ENCODE measurements at regions not wholly inside any gene's neighbourhood (a gene's known extent, or its start where the extent isn't known, plus 50 kb on each side); places are given as distances from the start of the nearest gene placed in this dataset.

DNA sequence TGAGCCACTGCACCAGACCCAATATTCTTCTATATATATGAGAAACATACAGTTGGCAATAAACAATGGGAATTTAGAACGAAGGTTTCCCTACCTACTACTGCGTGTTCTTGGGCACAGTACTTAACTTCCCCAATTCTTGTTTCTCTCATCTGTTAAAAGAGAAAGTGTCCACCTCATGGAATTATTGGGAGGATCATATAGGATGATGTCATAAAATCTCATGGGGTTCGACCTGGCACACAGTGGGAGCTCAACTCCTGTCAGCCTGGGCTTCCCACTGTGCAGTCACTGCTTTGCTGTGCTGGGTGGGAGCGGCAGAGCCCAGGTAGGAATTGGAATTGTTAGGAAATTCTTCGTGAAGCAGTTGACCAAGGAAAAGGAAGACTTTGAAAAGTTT is 203.3 kb downstream of the SH3BP4 start:
- no peak for DNase-seq (ENCODE audit: low read depth)
- TF ChIP-seq, protein P1, sequence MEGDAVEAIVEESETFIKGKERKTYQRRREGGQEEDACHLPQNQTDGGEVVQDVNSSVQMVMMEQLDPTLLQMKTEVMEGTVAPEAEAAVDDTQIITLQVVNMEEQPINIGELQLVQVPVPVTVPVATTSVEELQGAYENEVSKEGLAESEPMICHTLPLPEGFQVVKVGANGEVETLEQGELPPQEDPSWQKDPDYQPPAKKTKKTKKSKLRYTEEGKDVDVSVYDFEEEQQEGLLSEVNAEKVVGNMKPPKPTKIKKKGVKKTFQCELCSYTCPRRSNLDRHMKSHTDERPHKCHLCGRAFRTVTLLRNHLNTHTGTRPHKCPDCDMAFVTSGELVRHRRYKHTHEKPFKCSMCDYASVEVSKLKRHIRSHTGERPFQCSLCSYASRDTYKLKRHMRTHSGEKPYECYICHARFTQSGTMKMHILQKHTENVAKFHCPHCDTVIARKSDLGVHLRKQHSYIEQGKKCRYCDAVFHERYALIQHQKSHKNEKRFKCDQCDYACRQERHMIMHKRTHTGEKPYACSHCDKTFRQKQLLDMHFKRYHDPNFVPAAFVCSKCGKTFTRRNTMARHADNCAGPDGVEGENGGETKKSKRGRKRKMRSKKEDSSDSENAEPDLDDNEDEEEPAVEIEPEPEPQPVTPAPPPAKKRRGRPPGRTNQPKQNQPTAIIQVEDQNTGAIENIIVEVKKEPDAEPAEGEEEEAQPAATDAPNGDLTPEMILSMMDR (IDR thresholded peaks at IDR 0.05; ENCODE audit: low read depth, low read length, missing control alignments), result no peak
- in situ Hi-C loops (cut with HindIII; ENCODE audit: low sequenced_read_pairs), result no loop called here
- H3K4me3 ChIP-seq (ENCODE audit: low read depth, low read length), result no peak overlapping the region

DNA sequence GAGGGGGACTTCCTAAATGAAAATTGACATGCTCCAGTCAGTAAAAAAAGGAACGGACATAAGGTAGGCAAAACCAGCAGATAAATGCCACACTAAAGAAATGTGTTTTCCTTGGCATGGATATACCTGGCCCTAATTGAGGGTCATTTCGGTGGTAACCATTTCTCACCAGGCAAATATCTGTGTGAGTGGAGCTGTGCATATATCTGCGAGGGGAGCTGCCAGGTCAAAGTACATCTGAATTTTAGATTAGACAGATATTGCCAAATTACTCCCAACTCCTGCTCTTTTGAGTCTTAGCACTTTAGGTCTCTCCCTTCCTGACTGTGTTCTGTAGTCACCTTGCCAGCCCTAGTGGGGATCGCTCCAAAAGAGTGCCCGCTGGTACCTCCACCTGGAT is 204.2 kb downstream of the SH3BP4 start:
- H3K4me3 ChIP-seq (ENCODE audit: low read depth, low read length), result no peak overlapping the region
- TF ChIP-seq, protein P1 (IDR thresholded peaks at IDR 0.05; ENCODE audit: low read depth, low read length, missing control alignments), result no peak
- DNase-seq (ENCODE audit: low read depth), result no peak
- in situ Hi-C loops (cut with HindIII; ENCODE audit: low sequenced_read_pairs), result no loop called here

DNA sequence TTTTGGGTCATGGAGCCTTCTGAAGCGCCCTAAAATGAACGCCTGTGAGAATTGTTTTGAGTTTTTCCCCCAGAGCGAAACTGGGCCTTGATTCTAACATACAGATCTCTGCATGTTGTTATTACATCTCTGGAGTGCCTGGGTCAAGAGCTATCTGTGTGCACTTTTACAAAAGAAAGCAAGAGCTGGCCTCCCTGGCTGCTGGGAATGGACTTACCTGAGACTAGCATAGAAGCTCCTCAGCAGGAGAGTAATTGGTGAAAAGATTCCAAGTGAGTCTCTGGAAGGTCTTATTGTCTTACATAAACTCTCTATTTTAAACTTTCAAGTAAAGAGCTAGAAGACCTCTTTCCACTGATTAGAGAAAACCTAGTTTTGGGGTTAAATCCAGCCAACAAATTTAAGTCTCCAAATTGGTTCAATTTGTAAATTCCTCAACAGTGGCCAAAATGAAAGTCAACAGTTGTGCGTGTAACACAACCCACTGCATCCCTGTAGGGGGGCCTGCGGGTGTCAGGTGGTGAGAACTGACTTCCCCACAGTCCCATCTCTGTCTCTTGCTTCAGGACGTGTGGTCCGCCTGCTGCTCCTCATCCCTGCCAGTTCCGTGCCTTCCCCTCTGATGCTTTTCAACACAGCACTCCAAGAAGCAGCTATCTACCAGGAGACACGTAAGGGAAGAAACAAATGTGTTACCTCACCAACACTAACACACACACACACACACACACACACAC is 206.1 kb downstream of the SH3BP4 start:
- DNase-seq (ENCODE audit: low read depth), result no peak
- in situ Hi-C loops (cut with HindIII; ENCODE audit: low sequenced_read_pairs), result no loop called here
- TF ChIP-seq, protein P1 (IDR thresholded peaks at IDR 0.05; ENCODE audit: low read depth, low read length, missing control alignments), result no peak
- no peak overlapping the region for H3K4me3 ChIP-seq (ENCODE audit: low read depth, low read length)

DNA sequence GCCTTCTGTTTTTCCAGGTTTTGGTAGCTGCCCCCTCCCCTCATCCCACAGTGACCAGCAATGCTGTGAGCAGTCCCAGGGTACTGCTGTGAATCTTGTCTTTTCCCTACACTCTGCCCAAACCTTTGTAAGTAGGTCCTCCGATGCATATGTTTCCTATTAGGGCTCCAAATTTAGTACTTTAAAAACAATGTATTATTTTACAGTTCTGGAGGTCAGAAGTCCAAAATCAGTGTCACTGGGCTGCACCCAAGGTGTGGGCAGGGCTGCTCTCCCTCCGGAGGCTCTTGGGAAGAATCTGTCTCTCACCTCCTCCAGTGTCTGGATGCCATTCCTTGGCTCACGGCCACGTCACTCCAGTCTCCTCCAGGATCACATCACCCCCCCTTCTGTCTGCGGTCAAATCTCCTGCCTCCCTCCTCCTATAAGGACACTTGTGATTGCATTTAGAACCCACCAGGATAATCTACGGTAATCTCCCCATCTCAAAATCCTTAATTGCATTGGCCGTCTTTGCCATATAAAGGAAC is 208.5 kb downstream of the SH3BP4 start:
- DNase-seq (ENCODE audit: low read depth), result no peak
- in situ Hi-C loops (cut with HindIII; ENCODE audit: low sequenced_read_pairs), result no loop called here
- TF ChIP-seq, protein P1 (IDR thresholded peaks at IDR 0.05; ENCODE audit: low read depth, low read length, missing control alignments), result no peak
- H3K4me3 ChIP-seq (ENCODE audit: low read depth, low read length), result no peak overlapping the region

DNA sequence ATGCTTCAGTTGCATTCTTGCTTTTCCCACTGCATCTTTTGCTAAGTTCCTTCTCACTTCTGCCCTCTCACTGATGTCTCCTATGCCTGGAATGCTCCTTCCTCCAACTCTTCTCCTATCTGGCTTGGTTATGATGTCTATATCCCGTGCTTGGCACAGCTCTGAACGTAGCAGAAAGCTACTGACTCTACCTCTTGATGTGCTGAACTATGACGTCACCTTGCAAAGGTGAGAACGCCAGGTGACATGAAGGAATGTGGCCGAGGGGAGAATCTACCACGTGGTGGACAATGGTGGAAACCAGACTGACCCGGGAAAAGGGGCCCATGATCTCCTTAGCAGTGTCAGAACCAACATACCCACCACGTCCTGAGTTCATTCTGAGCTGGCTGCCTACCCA is 209.7 kb downstream of the SH3BP4 start:
- no peak overlapping the region for H3K4me3 ChIP-seq (ENCODE audit: low read depth, low read length)
- TF ChIP-seq, protein P1 (IDR thresholded peaks at IDR 0.05; ENCODE audit: low read depth, low read length, missing control alignments), result no peak
- DNase-seq (ENCODE audit: low read depth), result no peak
- in situ Hi-C loops (cut with HindIII; ENCODE audit: low sequenced_read_pairs), result no loop called here

DNA sequence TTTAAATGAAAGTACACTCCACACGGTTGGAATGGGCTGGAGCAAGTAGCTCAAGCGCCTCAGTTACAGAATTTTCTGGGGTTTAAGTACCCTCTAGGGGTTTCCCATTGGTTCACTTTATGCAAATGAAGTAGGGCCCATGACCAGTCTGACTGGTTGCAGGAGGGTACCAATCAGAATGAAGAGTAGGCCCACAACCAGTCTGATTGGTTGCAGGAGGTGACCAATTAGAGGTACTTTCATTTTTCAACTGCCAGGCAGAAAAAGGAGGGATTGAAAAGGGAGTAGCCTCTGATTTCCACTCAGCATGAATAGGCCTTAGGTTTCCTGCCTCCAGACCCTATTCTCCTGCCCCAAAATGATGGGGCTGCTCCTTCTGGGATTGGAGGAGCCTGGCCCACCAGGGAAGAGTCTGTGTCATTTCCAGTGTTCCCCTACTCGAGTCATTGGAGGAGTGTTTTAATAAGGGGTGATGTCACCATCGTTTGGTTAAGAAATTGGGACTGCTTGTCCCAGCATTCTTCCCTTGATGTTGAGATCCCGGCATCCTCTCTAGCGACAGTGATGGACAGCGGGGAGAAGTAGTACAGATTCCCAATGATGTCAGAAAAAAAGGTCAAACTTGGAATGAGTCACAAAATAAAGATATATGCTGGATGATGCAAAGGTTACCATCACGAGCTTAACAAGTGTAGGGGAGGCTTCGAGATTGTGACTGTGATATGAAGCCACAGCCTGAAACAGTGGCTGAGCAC is 210.4 kb downstream of the SH3BP4 start:
- TF ChIP-seq, protein P1 (IDR thresholded peaks at IDR 0.05; ENCODE audit: low read depth, low read length, missing control alignments), result no peak
- H3K4me3 ChIP-seq (ENCODE audit: low read depth, low read length), result no peak overlapping the region
- in situ Hi-C loops (cut with HindIII; ENCODE audit: low sequenced_read_pairs), result no loop called here
- DNase-seq (ENCODE audit: low read depth), result no peak
